ENCODE measurements at regions not wholly inside any gene's neighbourhood (a gene's known extent, or its start where the extent isn't known, plus 50 kb on each side); places are given as distances from the start of the nearest gene placed in this dataset.

- TF ChIP-seq CTCF (IDR thresholded peaks at IDR 0.05) (no peak), POLR2A (IDR thresholded peaks at IDR 0.05) (no peak)
Observed at GRCh38 chr2:67534745-67535144, 137.6 kb downstream of the ETAA1 start.

Data from body of pancreas (tissue), 4 donors.